ENCODE measurements at regions not wholly inside any gene's neighbourhood (a gene's known extent, or its start where the extent isn't known, plus 50 kb on each side); places are given as distances from the start of the nearest gene placed in this dataset.
A peak's percentile ranks its signal among the peaks of the same experiment; 100 is the strongest.

GRCh38 chr9:100838857-100839256 is 189.7 kb upstream of the PLPPR1 start:
- no peaks in the 10 kb centered on the region for H3K27me3 ChIP-seq (ENCODE audit: control insufficient read depth in 2 of 2, insufficient read depth in 2 of 2, low read length in 2 of 2)
- in situ Hi-C loops (cut with MboI) (no loop called here), intact Hi-C loops (cut with micrococcal nuclease) (no loop called here)
- FAIRE-seq (no peak), DNase-seq (ENCODE audit: extremely low read depth in 1 of 4, low spot score in 3 of 4) (no peak), ATAC-seq (no peak)
- no peaks in the 10 kb centered on the region; the same call in 1 of the 2 replicates for H3K9me3 ChIP-seq (replicated peaks; ENCODE audit: control insufficient read depth, insufficient read depth, low read depth, low read length)
- no TSS peak for BruUV-seq (replicated peaks)
- no peaks in the 10 kb centered on the region for H4K20me1 ChIP-seq (replicated peaks; ENCODE audit: control insufficient read depth, insufficient read depth, low read length)
- H3K27ac ChIP-seq (ENCODE audit: extremely low read depth, low read depth, low read length): no peak overlapping the region
- CTCF ChIA-PET (ENCODE audit: low intra/inter-chr PET ratio): no interaction called here
- H3K9me1 ChIP-seq (ENCODE audit: control insufficient read depth, insufficient read depth, low read length): no peaks in the 10 kb centered on the region
- TF ChIP-seq ZNF316 (IDR thresholded peaks at IDR 0.05) (peak; percentile 57; the same call in 1 of the 2 replicates), MAFG (tag; conservative IDR thresholded peaks at IDR 0.05) (peak; percentile 49; the same call in 1 of the 2 replicates), RAD51 (IDR thresholded peaks at IDR 0.05; ENCODE audit: borderline replicate concordance, low read depth) (no peak), C11orf30 (IDR thresholded peaks at IDR 0.05; ENCODE audit: low read depth) (0 out of 2 replicates have a peak, but pooled peaks have one; percentile 14), DIDO1 (tag; IDR thresholded peaks at IDR 0.05; ENCODE audit: low read depth) (no peak), MAFF (IDR thresholded peaks at IDR 0.05; ENCODE audit: low read length) (peak; percentile 63), MAFK (IDR thresholded peaks at IDR 0.05; ENCODE audit: low read length) (peak; percentile 60), GTF2F1 (IDR thresholded peaks at IDR 0.05; ENCODE audit: low read depth, low read length) (no peak)
- TF ChIP-seq, protein P1, sequence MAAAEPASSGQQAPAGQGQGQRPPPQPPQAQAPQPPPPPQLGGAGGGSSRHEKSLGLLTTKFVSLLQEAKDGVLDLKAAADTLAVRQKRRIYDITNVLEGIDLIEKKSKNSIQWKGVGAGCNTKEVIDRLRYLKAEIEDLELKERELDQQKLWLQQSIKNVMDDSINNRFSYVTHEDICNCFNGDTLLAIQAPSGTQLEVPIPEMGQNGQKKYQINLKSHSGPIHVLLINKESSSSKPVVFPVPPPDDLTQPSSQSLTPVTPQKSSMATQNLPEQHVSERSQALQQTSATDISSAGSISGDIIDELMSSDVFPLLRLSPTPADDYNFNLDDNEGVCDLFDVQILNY (CRISPR knock-in tag; IDR thresholded peaks at IDR 0.05): no peak
- 0% methylated on average over 2 of the region's 2 CpGs for WGBS (ENCODE audit: insufficient coverage, low coverage, missing lambda C conversion rate)
- POLR2A ChIA-PET: interaction anchor here (0.7 kb wide), 1 partner anchor 43 kb away, joined by 3 read pairs; no protein-coding TSS in a partner anchor
- H3K36me3 ChIP-seq (ENCODE audit: control insufficient read depth, insufficient read depth, low read length): no peaks in the 10 kb centered on the region
- H3K79me2 ChIP-seq (ENCODE audit: control insufficient read depth, insufficient read depth, low read length): no peaks in the 10 kb centered on the region
- H3K4me2 ChIP-seq (ENCODE audit: insufficient read depth, low read length): no peak overlapping the region
- H3K9ac ChIP-seq (ENCODE audit: insufficient read depth in 1 of 2, low read depth in 2 of 2, low read length in 2 of 2): no peak overlapping the region
- H2AFZ ChIP-seq (ENCODE audit: low read depth, low read length): no peak overlapping the region
- no peaks in the 10 kb centered on the region for H3K4me1 ChIP-seq (replicated peaks in 1 of 2; ENCODE audit: control insufficient read depth in 2 of 2, insufficient read depth in 2 of 2, low read length in 2 of 2)
- H3K4me3 ChIP-seq: no peak overlapping the region
